ENCODE measurements at regions not wholly inside any gene's neighbourhood (a gene's known extent, or its start where the extent isn't known, plus 50 kb on each side); places are given as distances from the start of the nearest gene placed in this dataset.

DNA sequence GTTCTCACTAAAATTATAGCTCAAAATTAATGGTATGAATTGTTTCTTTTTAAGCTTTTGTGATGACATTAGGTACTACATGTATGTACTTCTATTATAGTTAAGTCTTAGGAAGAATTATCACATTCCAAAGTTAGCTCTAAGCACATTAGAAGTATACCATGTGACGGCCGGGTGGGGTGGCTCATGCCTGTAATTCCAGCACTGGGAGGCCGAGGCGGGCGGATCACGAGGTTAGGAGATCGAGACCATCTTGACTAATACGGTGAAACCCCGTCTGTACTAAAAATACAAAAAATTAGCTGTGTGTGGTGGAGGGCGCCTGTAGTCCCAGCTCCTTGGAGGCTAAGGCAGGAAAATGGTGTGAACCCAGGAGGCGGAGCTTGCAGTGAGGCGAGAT is 1265.1 kb upstream of the SPRY2 start:
- 94% methylated on average over 12 of the region's 12 CpGs for WGBS
- no peak for DNase-seq (ENCODE audit: low spot score)
- TF ChIP-seq RXRA (IDR thresholded peaks at IDR 0.05) (no peak), HNF4G (IDR thresholded peaks at IDR 0.05) (no peak), EGR1 (IDR thresholded peaks at IDR 0.05; ENCODE audit: low read depth in 2 of 2) (no peak), NR2F2 (IDR thresholded peaks at IDR 0.05) (no peak), YY1 (IDR thresholded peaks at IDR 0.05) (no peak), SP1 (IDR thresholded peaks at IDR 0.05) (no peak), HNF4A (conservative IDR thresholded peaks at IDR 0.05) (no peak), GABPA (IDR thresholded peaks at IDR 0.05 in 1 of 2, conservative IDR thresholded peaks at IDR 0.05 in 1 of 2) (no peak), RAD21 (IDR thresholded peaks at IDR 0.05) (no peak), FOXA2 (IDR thresholded peaks at IDR 0.05) (no peak)
- TF ChIP-seq, protein P1, sequence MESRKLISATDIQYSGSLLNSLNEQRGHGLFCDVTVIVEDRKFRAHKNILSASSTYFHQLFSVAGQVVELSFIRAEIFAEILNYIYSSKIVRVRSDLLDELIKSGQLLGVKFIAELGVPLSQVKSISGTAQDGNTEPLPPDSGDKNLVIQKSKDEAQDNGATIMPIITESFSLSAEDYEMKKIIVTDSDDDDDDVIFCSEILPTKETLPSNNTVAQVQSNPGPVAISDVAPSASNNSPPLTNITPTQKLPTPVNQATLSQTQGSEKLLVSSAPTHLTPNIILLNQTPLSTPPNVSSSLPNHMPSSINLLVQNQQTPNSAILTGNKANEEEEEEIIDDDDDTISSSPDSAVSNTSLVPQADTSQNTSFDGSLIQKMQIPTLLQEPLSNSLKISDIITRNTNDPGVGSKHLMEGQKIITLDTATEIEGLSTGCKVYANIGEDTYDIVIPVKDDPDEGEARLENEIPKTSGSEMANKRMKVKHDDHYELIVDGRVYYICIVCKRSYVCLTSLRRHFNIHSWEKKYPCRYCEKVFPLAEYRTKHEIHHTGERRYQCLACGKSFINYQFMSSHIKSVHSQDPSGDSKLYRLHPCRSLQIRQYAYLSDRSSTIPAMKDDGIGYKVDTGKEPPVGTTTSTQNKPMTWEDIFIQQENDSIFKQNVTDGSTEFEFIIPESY (IDR thresholded peaks at IDR 0.05) = no peak
- TF ChIP-seq, protein P2, sequence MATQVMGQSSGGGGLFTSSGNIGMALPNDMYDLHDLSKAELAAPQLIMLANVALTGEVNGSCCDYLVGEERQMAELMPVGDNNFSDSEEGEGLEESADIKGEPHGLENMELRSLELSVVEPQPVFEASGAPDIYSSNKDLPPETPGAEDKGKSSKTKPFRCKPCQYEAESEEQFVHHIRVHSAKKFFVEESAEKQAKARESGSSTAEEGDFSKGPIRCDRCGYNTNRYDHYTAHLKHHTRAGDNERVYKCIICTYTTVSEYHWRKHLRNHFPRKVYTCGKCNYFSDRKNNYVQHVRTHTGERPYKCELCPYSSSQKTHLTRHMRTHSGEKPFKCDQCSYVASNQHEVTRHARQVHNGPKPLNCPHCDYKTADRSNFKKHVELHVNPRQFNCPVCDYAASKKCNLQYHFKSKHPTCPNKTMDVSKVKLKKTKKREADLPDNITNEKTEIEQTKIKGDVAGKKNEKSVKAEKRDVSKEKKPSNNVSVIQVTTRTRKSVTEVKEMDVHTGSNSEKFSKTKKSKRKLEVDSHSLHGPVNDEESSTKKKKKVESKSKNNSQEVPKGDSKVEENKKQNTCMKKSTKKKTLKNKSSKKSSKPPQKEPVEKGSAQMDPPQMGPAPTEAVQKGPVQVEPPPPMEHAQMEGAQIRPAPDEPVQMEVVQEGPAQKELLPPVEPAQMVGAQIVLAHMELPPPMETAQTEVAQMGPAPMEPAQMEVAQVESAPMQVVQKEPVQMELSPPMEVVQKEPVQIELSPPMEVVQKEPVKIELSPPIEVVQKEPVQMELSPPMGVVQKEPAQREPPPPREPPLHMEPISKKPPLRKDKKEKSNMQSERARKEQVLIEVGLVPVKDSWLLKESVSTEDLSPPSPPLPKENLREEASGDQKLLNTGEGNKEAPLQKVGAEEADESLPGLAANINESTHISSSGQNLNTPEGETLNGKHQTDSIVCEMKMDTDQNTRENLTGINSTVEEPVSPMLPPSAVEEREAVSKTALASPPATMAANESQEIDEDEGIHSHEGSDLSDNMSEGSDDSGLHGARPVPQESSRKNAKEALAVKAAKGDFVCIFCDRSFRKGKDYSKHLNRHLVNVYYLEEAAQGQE (IDR thresholded peaks at IDR 0.05) = no peak
- TF ChIP-seq, protein P3, sequence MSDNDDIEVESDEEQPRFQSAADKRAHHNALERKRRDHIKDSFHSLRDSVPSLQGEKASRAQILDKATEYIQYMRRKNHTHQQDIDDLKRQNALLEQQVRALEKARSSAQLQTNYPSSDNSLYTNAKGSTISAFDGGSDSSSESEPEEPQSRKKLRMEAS (IDR thresholded peaks at IDR 0.05) = no peak
- TF ChIP-seq, protein P4, sequence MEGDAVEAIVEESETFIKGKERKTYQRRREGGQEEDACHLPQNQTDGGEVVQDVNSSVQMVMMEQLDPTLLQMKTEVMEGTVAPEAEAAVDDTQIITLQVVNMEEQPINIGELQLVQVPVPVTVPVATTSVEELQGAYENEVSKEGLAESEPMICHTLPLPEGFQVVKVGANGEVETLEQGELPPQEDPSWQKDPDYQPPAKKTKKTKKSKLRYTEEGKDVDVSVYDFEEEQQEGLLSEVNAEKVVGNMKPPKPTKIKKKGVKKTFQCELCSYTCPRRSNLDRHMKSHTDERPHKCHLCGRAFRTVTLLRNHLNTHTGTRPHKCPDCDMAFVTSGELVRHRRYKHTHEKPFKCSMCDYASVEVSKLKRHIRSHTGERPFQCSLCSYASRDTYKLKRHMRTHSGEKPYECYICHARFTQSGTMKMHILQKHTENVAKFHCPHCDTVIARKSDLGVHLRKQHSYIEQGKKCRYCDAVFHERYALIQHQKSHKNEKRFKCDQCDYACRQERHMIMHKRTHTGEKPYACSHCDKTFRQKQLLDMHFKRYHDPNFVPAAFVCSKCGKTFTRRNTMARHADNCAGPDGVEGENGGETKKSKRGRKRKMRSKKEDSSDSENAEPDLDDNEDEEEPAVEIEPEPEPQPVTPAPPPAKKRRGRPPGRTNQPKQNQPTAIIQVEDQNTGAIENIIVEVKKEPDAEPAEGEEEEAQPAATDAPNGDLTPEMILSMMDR (IDR thresholded peaks at IDR 0.05; ENCODE audit: low read depth, low read length, missing input control) = no peak
- TF ChIP-seq, protein P5, sequence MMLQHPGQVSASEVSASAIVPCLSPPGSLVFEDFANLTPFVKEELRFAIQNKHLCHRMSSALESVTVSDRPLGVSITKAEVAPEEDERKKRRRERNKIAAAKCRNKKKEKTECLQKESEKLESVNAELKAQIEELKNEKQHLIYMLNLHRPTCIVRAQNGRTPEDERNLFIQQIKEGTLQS (IDR thresholded peaks at IDR 0.05) = no peak
- no peaks in the 10 kb centered on the region for H3K27me3 ChIP-seq (ENCODE audit: control insufficient read depth in 4 of 4, insufficient read depth in 4 of 4, low read length in 3 of 4)
- H3K27ac ChIP-seq (ENCODE audit: low read depth in 1 of 2, low read length in 2 of 2) = no peak overlapping the region
- H3K9ac ChIP-seq (ENCODE audit: low read depth in 1 of 2, low read length in 2 of 2) = no peak overlapping the region
- H3K4me3 ChIP-seq (ENCODE audit: low read depth in 1 of 3, low read length in 3 of 3) = no peak overlapping the region
- no peaks in the 10 kb centered on the region for H3K4me1 ChIP-seq (ENCODE audit: control insufficient read depth in 4 of 4, insufficient read depth in 4 of 4, low read length in 3 of 4)
- no peaks in the 10 kb centered on the region for H3K36me3 ChIP-seq (ENCODE audit: control insufficient read depth in 4 of 4, insufficient read depth in 3 of 4, low read depth in 1 of 4, low read length in 3 of 4)
- no peaks in the 10 kb centered on the region for H3K9me3 ChIP-seq (ENCODE audit: control insufficient read depth in 4 of 4, low read length in 3 of 4)

DNA sequence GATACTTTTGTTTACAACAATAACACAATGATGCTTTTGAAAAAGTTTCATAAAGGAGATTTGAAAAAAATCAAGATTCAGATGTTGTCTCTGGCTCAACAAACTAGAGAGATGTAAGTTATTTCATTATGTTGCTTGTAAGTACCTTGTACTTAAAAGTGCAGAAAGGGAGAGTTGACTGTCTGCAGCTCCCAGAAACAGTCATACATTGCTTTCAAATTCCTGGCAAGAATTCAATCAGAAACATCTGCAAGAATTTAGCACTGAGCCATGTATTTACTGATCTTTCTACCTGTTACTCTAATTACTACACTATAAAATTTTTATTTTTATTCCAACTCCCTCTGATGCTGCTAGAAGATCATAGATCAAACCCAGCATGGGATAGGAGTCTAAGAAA is 1261.3 kb upstream of the SPRY2 start:
- no peak for DNase-seq (ENCODE audit: low spot score)
- Histone ChIP-seq H3K36me3 (ENCODE audit: control insufficient read depth in 4 of 4, insufficient read depth in 3 of 4, low read depth in 1 of 4, low read length in 3 of 4) (no peaks in the 10 kb centered on the region), H3K9me3 (ENCODE audit: control insufficient read depth in 4 of 4, low read length in 3 of 4) (no peaks in the 10 kb centered on the region), H3K4me1 (ENCODE audit: control insufficient read depth in 4 of 4, insufficient read depth in 4 of 4, low read length in 3 of 4) (peaks cover 0 to under 1% (median under 1%) of the 10 kb centered on the region in 4 donors), H3K4me3 (ENCODE audit: low read depth in 1 of 3, low read length in 3 of 3) (no peak overlapping the region), H3K9ac (ENCODE audit: low read depth in 1 of 2, low read length in 2 of 2) (no peak overlapping the region), H3K27me3 (ENCODE audit: control insufficient read depth in 4 of 4, insufficient read depth in 4 of 4, low read length in 3 of 4) (no peaks in the 10 kb centered on the region), H3K27ac (ENCODE audit: low read depth in 1 of 2, low read length in 2 of 2) (no peak overlapping the region)
- TF ChIP-seq, protein P5 (IDR thresholded peaks at IDR 0.05) = no peak
- no peak for TF ChIP-seq RXRA (IDR thresholded peaks at IDR 0.05)
